ENCODE measurements at regions not wholly inside any gene's neighbourhood (a gene's known extent, or its start where the extent isn't known, plus 50 kb on each side); places are given as distances from the start of the nearest gene placed in this dataset.

- TF ChIP-seq EZH2phosphoT487 (IDR thresholded peaks at IDR 0.05; ENCODE audit: borderline replicate concordance, low read depth, low read length) (no peak), CTCF (conservative IDR thresholded peaks at IDR 0.05; ENCODE audit: low read length) (no peak)
- BruUV-seq (replicated peaks) = no TSS peak
- DNase-seq (ENCODE audit: low spot score) = no peak
- ChIA-PET CTCF (ENCODE audit: unreplicated experiment) (no interaction called here), POLR2A (interaction anchor here (1.0 kb wide), 1 partner anchor 11 kb away, joined by 3 read pairs; no protein-coding TSS in a partner anchor)
- no peaks in the 10 kb centered on the region for H4K20me1 ChIP-seq (ENCODE audit: insufficient read depth, low read length)
- H3K9me2 ChIP-seq (ENCODE audit: insufficient read depth, low read length) = no peaks in the 10 kb centered on the region
- intact Hi-C loops (cut with micrococcal nuclease; ENCODE audit: unreplicated experiment) = no loop called here
- H3K27ac ChIP-seq (ENCODE audit: low read depth, low read length, poor library complexity, severe bottlenecking) = no peak overlapping the region
- H3K4me1 ChIP-seq (ENCODE audit: insufficient read depth, low read length, poor library complexity, severe bottlenecking) = no peaks in the 10 kb centered on the region
- H3K36me3 ChIP-seq (ENCODE audit: insufficient read depth, low read length) = no peaks in the 10 kb centered on the region
- H3K4me2 ChIP-seq (ENCODE audit: low read length) = no peak overlapping the region
- no peak overlapping the region for H2AFZ ChIP-seq (ENCODE audit: low read length)
- H3K4me3 ChIP-seq (ENCODE audit: low read depth, low read length, poor library complexity, severe bottlenecking) = no peak overlapping the region
- no peaks in the 10 kb centered on the region for H3K9me3 ChIP-seq (ENCODE audit: low read length)
- no peaks in the 10 kb centered on the region for H3K79me2 ChIP-seq (ENCODE audit: insufficient read depth, low read depth, low read length)
Measured at GRCh38 chr2:177077778-177078177, 134.8 kb upstream of the HNRNPA3 start.

- H3K79me2 ChIP-seq (ENCODE audit: insufficient read depth, low read depth, low read length) = no peaks in the 10 kb centered on the region
- DNase-seq (ENCODE audit: low spot score) = no peak
- H3K36me3 ChIP-seq (ENCODE audit: insufficient read depth, low read length) = no peaks in the 10 kb centered on the region
- H3K4me3 ChIP-seq (ENCODE audit: low read depth, low read length, poor library complexity, severe bottlenecking) = no peak overlapping the region
- no peak overlapping the region for H3K27ac ChIP-seq (ENCODE audit: low read depth, low read length, poor library complexity, severe bottlenecking)
- H3K4me1 ChIP-seq (ENCODE audit: insufficient read depth, low read length, poor library complexity, severe bottlenecking) = no peaks in the 10 kb centered on the region
- H3K9me2 ChIP-seq (ENCODE audit: insufficient read depth, low read length) = no peaks in the 10 kb centered on the region
- BruUV-seq (replicated peaks) = no TSS peak
- POLR2A ChIA-PET = interaction anchor here (1.0 kb wide), 1 partner anchor 10 kb away, joined by 3 read pairs; no protein-coding TSS in a partner anchor
- intact Hi-C loops (cut with micrococcal nuclease; ENCODE audit: unreplicated experiment) = no loop called here
- no peaks in the 10 kb centered on the region for H4K20me1 ChIP-seq (ENCODE audit: insufficient read depth, low read length)
- CTCF ChIA-PET (ENCODE audit: unreplicated experiment) = no interaction called here
- TF ChIP-seq CTCF (conservative IDR thresholded peaks at IDR 0.05; ENCODE audit: low read length) (no peak), EZH2phosphoT487 (IDR thresholded peaks at IDR 0.05; ENCODE audit: borderline replicate concordance, low read depth, low read length) (no peak)
- no peaks in the 10 kb centered on the region for H3K9me3 ChIP-seq (ENCODE audit: low read length)
- no peak overlapping the region for H3K4me2 ChIP-seq (ENCODE audit: low read length)
- H2AFZ ChIP-seq (ENCODE audit: low read length) = no peak overlapping the region
Measured at GRCh38 chr2:177078416-177078815, 134.2 kb upstream of the HNRNPA3 start.

GRCh38 chr2:177078855-177079254 lies 133.7 kb upstream of the HNRNPA3 start:
- Histone ChIP-seq H4K20me1 (ENCODE audit: insufficient read depth, low read length) (no peaks in the 10 kb centered on the region), H2AFZ (ENCODE audit: low read length) (no peak overlapping the region), H3K4me1 (ENCODE audit: insufficient read depth, low read length, poor library complexity, severe bottlenecking) (no peaks in the 10 kb centered on the region), H3K9me3 (ENCODE audit: low read length) (no peaks in the 10 kb centered on the region), H3K36me3 (ENCODE audit: insufficient read depth, low read length) (no peaks in the 10 kb centered on the region), H3K27ac (ENCODE audit: low read depth, low read length, poor library complexity, severe bottlenecking) (no peak overlapping the region), H3K9me2 (ENCODE audit: insufficient read depth, low read length) (no peaks in the 10 kb centered on the region), H3K4me3 (ENCODE audit: low read depth, low read length, poor library complexity, severe bottlenecking) (no peak overlapping the region), H3K79me2 (ENCODE audit: insufficient read depth, low read depth, low read length) (no peaks in the 10 kb centered on the region), H3K4me2 (ENCODE audit: low read length) (no peak overlapping the region)
- no TSS peak for BruUV-seq (replicated peaks)
- CTCF ChIA-PET (ENCODE audit: unreplicated experiment) = no interaction called here
- POLR2A ChIA-PET = interaction anchor here (0.5 to 1.0 kb wide), 2 partner anchors 9 to 23 kb away, joined by 3 read pairs; no protein-coding TSS in a partner anchor
- DNase-seq (ENCODE audit: low spot score) = no peak
- TF ChIP-seq CTCF (conservative IDR thresholded peaks at IDR 0.05; ENCODE audit: low read length) (no peak), EZH2phosphoT487 (IDR thresholded peaks at IDR 0.05; ENCODE audit: borderline replicate concordance, low read depth, low read length) (no peak)
- intact Hi-C loops (cut with micrococcal nuclease; ENCODE audit: unreplicated experiment) = no loop called here
